C1 segment of cervical spinal cord (tissue), 14 donors: ENCODE measurements at regions not wholly inside any gene's neighbourhood (a gene's known extent, or its start where the extent isn't known, plus 50 kb on each side); places are given as distances from the start of the nearest gene placed in this dataset.

ENCODE experiments used
- DNase-seq, 14 donors: peaks; one replicate each; lab custom pipeline; 2025; lab: John Stamatoyannopoulos, UW

- no peak for DNase-seq
Observed at GRCh38 chr2:62304429-62305417, 108.8 kb downstream of the B3GNT2 start.

GRCh38 chr2:62303788-62304187 is 107.9 kb downstream of the B3GNT2 start:
- no peak for DNase-seq

DNA sequence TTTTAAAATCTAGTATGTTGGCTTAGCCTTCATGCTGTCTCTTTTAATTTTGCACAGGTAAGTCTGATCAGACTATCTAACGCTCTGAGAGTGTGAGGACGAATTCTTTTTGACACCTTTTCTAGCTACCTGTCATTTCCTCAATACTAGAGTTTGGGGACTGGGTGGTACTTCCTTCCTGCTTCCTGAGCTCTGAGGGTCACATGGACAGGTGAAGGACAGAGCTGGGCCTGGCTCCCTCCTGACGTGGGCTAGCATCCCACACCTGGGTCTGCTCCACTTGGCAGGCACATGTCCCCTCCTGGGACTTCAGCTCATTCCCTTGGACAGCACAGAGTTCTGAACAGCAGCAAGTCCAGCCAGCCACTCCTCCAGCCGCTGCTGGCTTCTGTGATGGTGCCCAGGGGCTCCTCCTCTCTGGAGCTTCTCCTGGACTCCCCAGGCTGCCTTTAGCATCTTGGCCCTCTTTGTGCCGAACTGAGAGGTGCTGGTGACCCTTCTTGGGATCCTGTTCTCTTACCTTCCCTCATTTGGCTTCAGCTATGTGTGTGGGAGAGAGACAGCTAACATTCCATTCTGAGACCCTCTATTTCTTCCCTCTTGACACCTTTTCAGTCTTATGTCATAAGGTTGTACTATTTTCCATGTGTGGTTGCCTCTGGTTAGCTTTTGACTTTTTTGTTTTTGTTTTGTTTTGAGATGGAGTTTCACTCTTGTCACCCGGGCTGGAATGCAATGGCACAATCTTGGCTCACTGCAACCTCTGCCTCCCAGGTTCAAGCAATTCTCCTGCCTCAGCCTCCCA is 106.9 kb downstream of the B3GNT2 start:
- no peak for DNase-seq

DNA sequence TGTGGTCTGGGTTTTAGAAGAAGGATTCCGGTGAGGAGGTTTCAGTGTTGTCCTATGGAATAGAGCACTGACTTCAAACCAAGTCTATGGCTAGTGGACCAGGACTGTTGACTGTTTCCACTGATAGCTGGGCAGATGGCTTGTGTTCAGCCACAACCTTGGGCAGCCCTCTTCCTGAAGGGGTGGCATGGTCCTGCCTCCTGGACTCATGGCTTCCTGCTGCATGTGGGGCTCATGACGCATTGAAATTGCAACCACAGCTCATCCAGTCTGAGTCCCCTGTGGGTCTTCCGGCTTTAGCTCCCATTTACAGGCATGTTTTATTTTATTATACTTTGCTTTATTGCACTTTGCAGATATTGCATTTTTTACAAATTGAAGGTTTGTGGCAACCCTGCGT is 105.0 kb downstream of the B3GNT2 start:
- DNase-seq = no peak

- DNase-seq = no peak
Observed at GRCh38 chr2:62297624-62298010, 101.7 kb downstream of the B3GNT2 start.

GRCh38 chr2:62296832-62297623 is 101.1 kb downstream of the B3GNT2 start:
- no peak for DNase-seq

DNA sequence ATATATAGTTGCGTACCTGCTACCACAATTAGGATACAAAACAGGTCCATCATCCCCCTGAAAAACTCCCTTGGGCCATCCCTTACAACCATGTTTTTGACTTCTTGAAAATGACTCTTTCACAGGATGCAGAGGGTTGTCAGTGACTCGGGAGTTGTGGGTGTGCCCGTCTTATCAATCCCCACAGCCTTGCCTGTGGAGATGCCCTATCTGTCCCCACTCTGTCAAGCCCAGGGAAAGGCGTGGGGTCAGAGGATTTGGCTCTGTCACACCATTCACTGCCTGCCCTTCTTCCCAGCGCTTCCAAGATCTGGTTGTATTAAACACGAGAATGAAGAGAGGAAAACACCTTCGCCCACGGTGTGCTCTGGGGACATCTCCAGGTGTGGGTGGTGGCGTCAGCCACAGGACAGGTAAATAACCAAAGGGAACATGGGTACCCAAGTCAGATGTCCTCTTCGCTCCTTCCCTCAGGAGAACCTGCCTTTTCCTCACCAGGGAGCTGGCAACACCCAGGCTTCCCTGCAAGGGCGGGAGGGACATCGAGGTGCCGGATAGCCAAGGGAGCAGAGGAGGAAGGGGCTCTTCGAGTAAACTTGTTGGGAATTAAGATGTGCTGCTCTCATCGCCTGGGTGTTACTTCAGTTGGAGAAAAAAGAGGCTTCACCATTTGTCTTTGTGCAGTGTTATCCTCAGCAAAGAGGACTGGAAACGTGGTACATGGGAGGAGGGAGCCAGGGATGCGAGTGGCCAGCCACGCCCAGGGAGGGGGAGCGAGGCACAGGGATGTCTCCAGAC is 100.3 kb downstream of the B3GNT2 start:
- DNase-seq = no peak

DNA sequence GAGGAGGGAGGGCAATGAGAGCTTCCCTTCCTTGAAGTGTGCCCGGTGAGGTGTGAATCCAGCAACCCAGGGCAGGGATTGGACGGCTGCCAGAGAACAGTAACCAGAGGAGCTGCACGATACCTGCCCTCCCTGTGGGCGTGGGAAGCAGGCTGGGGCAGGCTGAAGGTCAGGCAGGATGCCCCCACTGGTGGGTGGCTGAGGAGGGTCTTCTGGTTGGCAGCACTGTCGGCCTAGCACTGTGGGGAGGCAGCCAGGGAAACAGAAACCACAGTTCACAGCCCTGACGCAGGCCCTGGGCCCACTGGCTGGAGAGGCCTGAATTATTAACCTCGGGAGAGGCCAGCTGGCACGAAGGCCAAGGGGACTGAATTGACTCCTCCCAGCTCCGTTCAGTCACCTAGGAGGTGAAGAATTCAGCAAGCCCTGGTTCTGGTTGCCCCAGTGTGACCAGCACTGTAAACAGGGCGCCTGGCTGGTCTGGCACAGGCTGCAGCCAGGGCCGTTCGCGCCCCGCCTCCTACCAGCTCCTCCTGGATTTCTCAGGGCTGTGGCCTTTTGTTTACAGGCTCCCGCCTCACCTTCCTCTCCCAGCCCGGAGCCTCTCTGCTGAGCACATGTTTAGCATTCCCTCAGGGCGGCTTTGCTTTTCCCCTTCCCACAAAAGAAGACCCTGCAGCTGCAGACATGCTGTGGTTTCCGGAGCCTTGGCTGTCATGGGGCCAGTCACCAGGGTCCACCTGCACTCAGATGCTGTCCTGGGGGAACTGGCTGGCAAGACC is 97.8 kb downstream of the B3GNT2 start:
- DNase-seq = peak in 9 of 14 donors; percentile 22 to 63 (median 41)

GRCh38 chr2:62293151-62293489 is 97.2 kb downstream of the B3GNT2 start:
- DNase-seq = no peak

DNA sequence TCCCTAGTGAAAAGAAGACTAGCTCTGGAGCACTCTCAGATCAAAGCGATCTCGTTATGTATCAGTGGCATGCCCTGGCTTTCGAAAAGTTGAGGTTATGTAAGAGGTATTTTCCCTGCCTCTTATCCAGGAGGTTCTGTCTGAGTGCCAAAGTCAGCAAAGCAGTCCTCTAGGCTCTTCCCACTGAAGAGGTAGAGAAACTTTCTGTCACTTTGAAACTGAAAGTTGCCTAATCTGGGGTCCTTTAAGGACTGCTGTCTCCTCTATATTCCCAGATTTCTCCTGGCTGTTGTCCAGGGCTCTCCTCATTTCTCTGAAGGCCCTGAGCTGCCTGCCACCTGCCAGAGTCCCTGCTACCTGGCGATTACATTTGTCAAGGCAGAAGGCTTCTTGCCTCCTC is 96.3 kb downstream of the B3GNT2 start:
- DNase-seq = no peak

GRCh38 chr2:62291517-62292137 is 95.7 kb downstream of the B3GNT2 start:
- DNase-seq = no peak

- DNase-seq = no peak
Observed at GRCh38 chr2:62291052-62291451, 95.1 kb downstream of the B3GNT2 start.

DNA sequence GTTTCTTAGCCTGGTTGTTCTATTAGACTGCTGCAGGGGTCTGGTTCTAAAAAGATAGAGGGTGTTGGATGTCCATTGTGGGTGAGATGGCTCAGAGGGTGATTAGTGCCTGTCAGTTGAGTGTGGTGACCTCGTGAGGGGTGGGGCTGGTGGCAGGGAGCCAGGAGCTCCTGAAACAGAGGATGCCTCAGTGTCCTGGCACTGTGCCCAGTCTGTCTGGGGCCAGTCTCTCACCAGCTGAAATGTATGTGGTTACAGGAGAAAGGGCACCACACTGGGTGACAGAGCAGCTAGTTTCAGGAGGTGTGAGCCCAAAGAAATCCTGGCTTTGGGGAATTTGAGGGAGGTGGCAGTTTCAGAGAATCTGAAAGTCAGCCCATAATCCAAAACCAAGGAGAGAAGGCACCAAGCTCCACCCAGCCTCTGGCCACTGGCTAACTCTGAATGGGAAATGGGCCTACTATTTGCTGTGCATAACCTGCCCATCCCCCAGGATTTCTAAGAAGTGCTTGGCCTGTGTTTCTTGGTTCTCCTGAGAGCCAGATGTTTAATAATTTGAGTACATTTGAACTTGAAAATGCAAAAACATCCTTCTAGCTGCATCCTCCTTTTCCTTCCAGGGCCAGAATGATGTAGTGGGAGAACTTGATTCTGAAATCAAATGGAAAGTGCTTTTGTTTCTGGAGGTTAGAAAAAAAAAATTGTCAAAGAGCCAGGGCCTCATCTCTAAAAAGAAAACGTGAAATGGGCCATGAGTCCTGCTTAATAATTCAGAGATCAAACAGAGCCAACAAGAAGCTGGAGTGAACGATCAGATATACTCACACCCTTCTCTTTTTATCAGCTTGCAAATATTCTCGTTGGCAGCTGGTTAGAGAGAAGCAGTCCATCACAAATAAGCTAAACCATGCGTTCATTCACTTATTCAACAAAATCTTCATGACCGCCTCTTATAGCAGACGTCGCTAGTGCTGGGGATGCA is 92.3 kb downstream of the B3GNT2 start:
- DNase-seq = no peak

- no peak for DNase-seq
Observed at GRCh38 chr2:62287282-62287681, 91.4 kb downstream of the B3GNT2 start.

DNA sequence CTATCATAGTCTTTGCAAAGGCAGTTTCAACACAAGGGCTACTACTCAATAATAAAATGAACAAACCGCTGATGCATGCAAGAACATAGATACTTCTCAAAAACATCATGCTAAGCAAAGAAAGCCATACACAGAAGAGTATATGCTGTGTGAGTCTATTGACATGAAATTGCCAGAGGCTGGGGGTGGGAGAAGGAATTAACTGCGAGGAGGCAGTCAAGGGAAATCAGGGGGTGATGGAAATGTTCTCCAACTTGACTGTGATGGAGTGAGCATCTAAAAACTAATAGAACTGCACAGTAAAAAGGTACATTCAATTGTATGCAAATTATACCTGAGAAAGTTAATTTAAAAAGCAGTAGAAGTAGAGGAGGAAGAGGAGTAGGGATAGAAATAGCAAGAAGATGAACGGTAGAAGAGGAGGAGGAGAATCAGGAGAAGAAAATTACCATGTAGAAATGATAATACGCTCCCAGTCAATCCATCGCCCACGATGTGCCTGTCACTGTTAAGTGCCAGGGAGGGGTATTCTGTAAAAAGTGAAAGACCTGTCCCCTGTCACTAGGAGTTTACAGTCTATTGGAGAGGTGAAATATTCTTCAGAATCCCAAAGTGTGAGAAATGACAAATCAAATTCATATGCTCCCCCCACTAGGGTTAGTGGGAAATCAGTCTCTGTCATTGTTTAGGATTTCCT is 90.3 kb downstream of the B3GNT2 start:
- no peak for DNase-seq

DNA sequence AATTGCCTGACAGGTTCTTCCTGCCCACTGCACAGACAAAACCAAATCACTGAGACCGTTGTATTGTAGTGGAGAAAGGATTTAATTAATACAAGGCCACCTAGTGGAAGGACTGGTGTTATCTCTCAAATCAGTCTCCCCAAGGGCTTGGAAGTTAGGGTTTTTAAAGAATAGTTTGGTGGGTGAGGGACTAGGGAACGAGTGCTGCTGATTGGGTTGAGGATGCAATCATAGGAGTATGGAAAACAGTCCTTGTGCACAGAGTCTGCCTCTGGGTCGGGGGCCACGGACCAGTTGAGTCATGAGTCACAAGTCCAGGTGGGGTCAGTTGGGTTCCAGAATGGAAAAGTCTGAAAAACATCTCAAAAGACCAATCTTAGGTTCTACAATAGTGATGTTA is 89.1 kb downstream of the B3GNT2 start:
- DNase-seq = no peak

DNA sequence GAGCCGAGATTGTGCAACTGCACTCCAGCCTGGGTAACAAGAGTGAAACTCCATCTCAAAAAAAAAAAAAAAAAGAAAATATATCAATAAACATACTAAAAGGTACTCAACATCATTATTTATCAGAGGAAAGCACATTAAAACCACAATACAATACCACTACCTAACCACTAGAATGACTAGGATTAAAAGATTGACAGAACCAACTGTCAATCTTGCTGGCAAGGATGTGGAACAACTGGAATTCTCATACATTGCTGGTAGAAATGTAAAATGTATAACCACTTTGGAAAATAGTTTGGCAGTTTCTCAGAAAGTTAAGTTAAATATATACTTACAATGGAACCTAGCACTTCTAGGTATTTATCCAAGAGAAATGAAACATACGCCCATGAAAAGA is 88.6 kb downstream of the B3GNT2 start:
- no peak for DNase-seq

- no peak for DNase-seq
Observed at GRCh38 chr2:62283147-62283546, 87.2 kb downstream of the B3GNT2 start.
